ENCODE measurements at regions not wholly inside any gene's neighbourhood (a gene's known extent, or its start where the extent isn't known, plus 50 kb on each side); places are given as distances from the start of the nearest gene placed in this dataset.
"Not testable (repeated sequence)": the region's sequence is repeated elsewhere in the genome, so short reads cannot be mapped to it uniquely, and the experiment has no call there.

DNA sequence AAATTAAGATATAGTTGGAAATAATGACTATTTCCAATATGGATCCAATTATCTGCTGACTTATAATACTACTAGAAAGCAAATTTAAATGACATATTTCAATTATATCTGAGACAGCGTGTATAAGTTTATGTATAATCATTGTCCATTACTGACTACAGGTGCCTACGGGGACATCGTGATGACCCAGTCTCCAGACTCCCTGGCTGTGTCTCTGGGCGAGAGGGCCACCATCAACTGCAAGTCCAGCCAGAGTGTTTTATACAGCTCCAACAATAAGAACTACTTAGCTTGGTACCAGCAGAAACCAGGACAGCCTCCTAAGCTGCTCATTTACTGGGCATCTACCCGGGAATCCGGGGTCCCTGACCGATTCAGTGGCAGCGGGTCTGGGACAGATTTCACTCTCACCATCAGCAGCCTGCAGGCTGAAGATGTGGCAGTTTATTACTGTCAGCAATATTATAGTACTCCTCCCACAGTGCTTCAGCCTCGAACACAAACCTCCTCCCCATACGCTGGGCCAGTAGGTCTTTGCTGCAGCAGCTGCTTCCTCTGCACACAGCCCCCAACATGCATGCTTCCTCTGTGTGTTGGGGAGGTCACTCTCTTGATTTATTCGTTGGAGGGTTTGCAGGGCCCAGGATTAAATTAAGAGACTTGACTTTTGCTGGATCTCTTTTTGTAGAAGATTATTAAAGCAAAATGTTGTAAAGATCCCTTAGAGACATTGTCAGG is 194.4 kb downstream of the RPIA start:
- H3K9me3 Mint-ChIP-seq, result no peaks in the 10 kb centered on the region
- no peaks in the 10 kb centered on the region for H3K4me1 Mint-ChIP-seq (ENCODE audit: unreplicated experiment)
- H3K36me3 Mint-ChIP-seq, result no peaks in the 10 kb centered on the region
- H3K27me3 Mint-ChIP-seq, result no peaks in the 10 kb centered on the region
- H3K4me3 Mint-ChIP-seq, result no peak overlapping the region
- TF ChIP-seq CTCF (conservative IDR thresholded peaks at IDR 0.05), result no peak
- no peak overlapping the region for H3K27ac Mint-ChIP-seq
- no peak for DNase-seq (ENCODE audit: extremely low spot score, unreplicated experiment)

- not testable (repeated sequence) for H3K27me3 Mint-ChIP-seq; DNase-seq (ENCODE audit: extremely low spot score, unreplicated experiment); H3K27ac Mint-ChIP-seq; H3K4me1 Mint-ChIP-seq (ENCODE audit: unreplicated experiment); H3K4me3 Mint-ChIP-seq; H3K9me3 Mint-ChIP-seq; H3K36me3 Mint-ChIP-seq
These were observed 196.0 kb downstream of the RPIA start for GRCh38 chr2:88887466-88887865.

DNA sequence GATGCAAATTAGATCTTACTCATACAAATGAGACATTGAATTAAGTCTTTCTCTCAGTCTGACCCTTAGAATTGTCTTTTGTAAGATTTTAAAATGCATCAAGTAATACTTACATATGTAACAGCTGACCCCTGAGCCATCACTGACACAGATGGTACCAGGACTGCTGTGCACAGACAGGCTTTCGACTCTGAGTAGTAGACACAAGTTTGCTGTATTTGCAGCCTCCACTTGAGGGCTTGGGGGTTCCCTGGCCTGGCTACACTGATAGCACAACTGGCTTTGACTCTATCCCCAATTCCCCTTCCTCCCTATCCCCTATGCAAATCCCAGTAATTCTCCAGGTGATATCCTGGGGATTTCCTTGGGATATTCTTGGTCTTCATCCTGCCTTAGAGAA is 200.7 kb downstream of the RPIA start:
- H3K9me3 Mint-ChIP-seq, result no peaks in the 10 kb centered on the region
- TF ChIP-seq CTCF (conservative IDR thresholded peaks at IDR 0.05), result no peak
- H3K4me3 Mint-ChIP-seq, result no peak overlapping the region
- no peak overlapping the region for H3K27ac Mint-ChIP-seq
- no peak for DNase-seq (ENCODE audit: extremely low spot score, unreplicated experiment)
- H3K4me1 Mint-ChIP-seq (ENCODE audit: unreplicated experiment), result no peaks in the 10 kb centered on the region
- H3K27me3 Mint-ChIP-seq, result no peaks in the 10 kb centered on the region
- no peaks in the 10 kb centered on the region for H3K36me3 Mint-ChIP-seq

- Mint-ChIP-seq H3K36me3 (no peaks in the 10 kb centered on the region), H3K9me3 (no peaks in the 10 kb centered on the region), H3K4me3 (no peak overlapping the region), H3K27ac (no peak overlapping the region), H3K4me1 (ENCODE audit: unreplicated experiment) (no peaks in the 10 kb centered on the region), H3K27me3 (peaks cover under 1% of the 10 kb centered on the region)
- no peak for TF ChIP-seq CTCF (conservative IDR thresholded peaks at IDR 0.05)
- no peak for DNase-seq (ENCODE audit: extremely low spot score, unreplicated experiment)
These were observed 201.3 kb downstream of the RPIA start for GRCh38 chr2:88892788-88893187.

DNA sequence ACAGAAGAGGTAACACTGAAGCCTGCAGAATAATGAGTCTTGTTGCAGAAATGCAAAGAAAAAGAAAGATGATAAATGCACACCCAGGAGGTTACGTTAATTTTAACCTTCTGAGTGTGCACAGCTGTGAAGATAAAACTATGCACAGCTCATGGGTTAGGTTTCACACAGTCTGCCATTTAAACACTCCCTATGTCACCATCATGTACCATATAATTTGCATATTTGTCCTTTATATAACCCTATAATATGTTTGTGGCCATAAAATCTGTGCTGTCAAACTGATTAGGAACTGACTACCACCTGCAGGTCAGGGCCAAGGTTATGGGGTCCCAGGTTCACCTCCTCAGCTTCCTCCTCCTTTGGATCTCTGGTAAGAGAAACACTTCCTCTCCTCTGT is 205.5 kb downstream of the RPIA start:
- Mint-ChIP-seq H3K4me1 (ENCODE audit: unreplicated experiment) (no peaks in the 10 kb centered on the region), H3K27ac (no peak overlapping the region), H3K9me3 (no peaks in the 10 kb centered on the region), H3K27me3 (peaks cover 12% of the 10 kb centered on the region), H3K36me3 (no peaks in the 10 kb centered on the region), H3K4me3 (no peak overlapping the region)
- TF ChIP-seq CTCF (conservative IDR thresholded peaks at IDR 0.05), result no peak
- no peak for DNase-seq (ENCODE audit: extremely low spot score, unreplicated experiment)

DNA sequence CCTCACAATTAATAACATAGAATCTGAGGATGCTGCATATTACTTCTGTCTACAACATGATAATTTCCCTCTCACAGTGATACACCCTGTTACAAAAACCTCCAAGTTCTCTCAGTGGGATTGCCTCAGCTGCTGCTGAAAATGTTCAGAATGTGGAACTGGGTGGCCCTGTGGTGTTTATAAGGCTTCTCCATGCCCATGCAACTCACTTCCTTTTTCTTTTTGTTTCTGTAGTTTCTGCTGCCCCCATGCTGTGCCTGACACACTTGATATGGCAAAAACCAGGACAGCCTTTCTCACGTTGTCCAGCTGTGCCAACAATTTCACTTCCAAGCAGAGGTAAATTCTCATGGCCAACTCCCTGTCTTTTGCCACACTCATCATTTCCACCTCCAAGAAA is 206.2 kb downstream of the RPIA start:
- Mint-ChIP-seq H3K36me3 (no peaks in the 10 kb centered on the region), H3K4me1 (ENCODE audit: unreplicated experiment) (no peaks in the 10 kb centered on the region), H3K4me3 (no peak overlapping the region), H3K27ac (no peak overlapping the region), H3K27me3 (peaks cover 12% of the 10 kb centered on the region), H3K9me3 (no peaks in the 10 kb centered on the region)
- no peak for TF ChIP-seq CTCF (conservative IDR thresholded peaks at IDR 0.05)
- DNase-seq (ENCODE audit: extremely low spot score, unreplicated experiment), result no peak

Measured in type B pancreatic cell (in vitro differentiated cells).